HG02763 (cell line): ENCODE measurements at regions not wholly inside any gene's neighbourhood (a gene's known extent, or its start where the extent isn't known, plus 50 kb on each side); places are given as distances from the start of the nearest gene placed in this dataset.
A peak's percentile ranks its signal among the peaks of the same experiment; 100 is the strongest.
"Not testable (repeated sequence)": the region's sequence is repeated elsewhere in the genome, so short reads cannot be mapped to it uniquely, and the experiment has no call there.

Experiments
- ATAC-seq: cut with Tn5 transposase; IDR thresholded peaks from one replicate; pipeline ENCODE4 v1.9.1; 2021; ENCODE audit warnings: mild to moderate bottlenecking, moderate library complexity; ENCODE audit not compliant: unreplicated experiment

DNA sequence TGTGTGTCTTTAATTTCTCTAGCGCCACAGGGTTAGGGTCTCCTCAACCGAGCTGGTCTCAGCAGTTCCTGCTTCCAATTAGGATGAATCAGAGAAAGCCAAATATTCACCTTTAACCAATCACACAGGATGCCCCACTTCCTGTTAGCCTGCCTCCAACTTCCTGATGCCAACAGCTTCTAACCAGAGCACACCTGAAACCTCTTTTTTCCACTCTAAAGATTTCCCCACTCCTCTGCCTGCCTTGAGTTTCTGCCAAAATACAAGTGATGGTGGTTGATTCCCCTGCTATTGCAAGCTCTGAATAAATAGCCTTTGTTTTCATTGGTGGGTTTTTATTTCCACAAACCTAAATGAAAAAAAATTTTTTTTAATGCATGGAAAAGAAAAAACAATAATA, 144.7 kb upstream of the UST start:
- no peak for ATAC-seq

GRCh38 chr6:148608199-148608951, 138.5 kb upstream of the UST start:
- no peak for ATAC-seq

GRCh38 chr6:148611213-148611612, 135.6 kb upstream of the UST start:
- no peak for ATAC-seq

- ATAC-seq, result no peak
These were observed 134.8 kb upstream of the UST start for GRCh38 chr6:148612043-148612442.

- ATAC-seq, result no peak
These were observed 132.2 kb upstream of the UST start for GRCh38 chr6:148614602-148615001.

- ATAC-seq, result no peak
These were observed 130.0 kb upstream of the UST start for GRCh38 chr6:148616841-148617240.

DNA sequence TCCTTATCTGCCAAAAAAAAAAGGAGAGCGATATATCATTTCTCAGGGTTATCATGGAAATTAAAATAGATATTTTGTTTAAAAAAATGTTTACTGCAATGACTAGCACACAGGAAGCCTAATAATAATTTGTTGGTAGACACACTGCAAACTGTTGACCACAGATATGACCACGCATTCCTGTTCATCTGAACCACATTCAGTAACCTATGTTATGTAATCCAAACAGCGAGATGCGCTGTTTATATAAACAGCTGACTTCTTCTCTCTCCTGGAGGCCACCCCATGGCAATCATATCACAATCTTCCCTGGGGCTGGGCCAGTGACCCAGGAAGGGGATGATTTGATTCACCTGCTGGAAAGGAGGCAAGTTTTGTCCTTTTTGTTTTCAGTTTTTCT, 129.3 kb upstream of the UST start:
- no peak for ATAC-seq

GRCh38 chr6:148619891-148620290, 126.9 kb upstream of the UST start:
- no peak for ATAC-seq

- peak; percentile 60 for ATAC-seq
These were observed 126.1 kb upstream of the UST start for GRCh38 chr6:148620579-148621298.

DNA sequence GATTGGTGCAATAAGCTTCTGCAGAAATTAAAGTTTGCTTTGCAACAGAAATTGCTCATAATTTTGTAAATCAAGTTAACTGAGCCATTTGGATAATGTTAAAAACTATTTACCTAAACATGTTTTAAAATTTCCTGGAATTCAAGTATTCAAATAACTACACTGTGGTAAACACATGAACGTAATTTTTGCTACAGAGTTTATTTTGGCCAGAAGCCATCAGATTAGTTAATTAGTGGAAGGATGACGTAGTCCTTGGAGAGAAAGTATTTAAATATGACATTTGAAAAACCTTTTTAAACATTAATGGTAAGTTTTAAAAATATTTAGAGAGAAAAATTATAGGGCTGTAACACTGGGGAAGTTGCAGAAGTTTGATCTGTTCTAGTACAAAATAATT, 121.2 kb upstream of the UST start:
- ATAC-seq, result no peak

DNA sequence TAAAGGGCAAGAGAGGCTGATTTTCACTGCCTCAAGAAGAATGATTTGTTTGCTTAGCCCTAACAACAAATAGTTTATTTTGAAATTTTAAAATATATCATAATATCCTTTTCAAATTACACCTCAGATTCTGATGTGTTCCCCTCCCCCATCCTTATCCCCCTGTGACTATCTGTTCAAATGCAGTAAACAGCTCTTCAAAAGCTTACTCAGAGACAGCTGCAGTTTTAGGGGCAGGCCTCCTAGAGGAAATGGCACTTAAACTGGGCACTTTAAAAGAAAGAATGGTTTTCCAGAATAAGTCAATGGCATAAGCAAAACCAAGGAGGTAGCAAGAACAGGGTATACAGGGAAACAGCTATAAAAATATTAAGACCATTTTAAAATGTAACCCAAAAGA, 118.6 kb upstream of the UST start:
- ATAC-seq, result no peak

- no peak for ATAC-seq
These were observed 117.6 kb upstream of the UST start for GRCh38 chr6:148629181-148629580.

DNA sequence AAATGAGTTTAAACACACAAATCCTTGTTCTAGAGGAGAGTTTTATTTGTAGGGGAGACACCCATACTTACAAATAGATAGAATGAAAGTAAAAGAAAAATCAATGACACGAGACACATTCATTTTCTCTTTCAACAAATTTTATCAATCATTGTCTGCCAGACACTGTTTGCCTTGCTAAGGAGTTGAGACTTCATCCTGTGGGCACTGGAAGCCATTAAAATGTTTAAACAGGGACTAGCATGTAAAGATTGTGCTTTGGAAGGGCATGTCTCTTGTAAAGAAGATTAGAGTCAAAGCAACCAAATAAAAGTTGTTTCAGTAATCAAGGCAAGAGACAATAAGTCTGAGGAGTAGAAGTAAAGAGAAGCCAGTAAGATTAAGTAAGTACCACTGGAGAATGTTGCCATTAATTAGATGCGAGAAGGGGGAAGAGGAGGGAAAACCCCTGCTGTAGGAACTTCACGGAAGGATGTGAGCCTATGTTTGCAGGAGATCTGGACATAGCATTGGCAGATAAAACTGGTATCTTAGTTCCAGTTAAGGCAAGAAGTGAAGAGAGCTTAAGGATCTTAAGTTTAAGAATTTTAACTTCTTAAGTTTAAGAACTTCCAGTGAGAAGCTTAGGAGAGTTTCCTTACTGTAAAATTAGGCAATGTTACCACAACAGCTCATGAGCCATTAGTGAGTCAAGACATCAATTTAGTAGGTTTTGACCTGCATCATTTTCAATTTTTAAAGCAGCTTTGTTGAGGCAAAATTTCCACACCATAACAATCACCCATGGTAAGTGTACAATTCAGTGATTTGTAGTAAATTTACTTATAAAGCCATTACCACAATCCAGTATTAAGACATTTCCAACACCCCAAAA, 117.0 kb upstream of the UST start:
- ATAC-seq, result no peak

- ATAC-seq, result no peak
These were observed 111.6 kb upstream of the UST start for GRCh38 chr6:148635070-148635743.

DNA sequence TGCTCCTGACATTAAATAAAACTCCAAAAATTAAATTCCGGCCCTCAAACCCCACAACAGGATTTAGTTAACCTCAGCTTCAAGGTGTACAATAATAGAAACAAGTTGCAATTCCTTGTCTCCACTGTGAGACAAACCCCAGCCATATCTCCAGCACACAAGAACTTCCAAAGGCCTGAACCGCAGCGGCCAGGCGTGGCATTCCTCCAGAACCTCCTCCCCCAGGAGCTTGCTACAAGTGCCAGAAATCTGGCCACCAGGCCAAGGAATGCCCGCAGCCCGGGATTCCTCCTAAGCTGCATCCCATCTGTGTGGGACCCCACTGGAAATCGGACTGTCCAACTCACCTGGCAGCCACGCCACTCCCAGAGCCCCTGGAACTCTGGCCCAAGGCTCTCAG, 105.0 kb upstream of the UST start:
- not testable (repeated sequence) for ATAC-seq

- ATAC-seq, result not testable (repeated sequence)
These were observed 103.6 kb upstream of the UST start for GRCh38 chr6:148643208-148643607.

DNA sequence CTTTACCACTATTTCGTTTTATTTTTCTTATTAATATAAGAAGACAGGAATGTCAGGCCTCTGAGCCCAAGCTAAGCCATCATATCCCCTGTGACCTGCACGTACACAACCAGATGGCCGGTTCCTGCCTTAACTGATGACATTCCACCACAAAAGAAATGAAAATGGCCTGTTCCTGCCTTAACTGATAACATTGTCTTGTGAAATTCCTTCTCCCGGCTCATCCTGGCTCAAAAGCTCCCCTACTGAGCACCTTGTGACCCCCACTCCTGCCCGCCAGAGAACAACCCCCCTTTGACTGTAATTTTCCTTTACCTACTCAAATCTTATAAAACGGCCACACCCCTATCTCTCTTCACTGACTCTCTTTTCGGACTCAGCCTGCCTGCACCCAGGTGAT, 101.8 kb upstream of the UST start:
- ATAC-seq, result not testable (repeated sequence)

- no peak for ATAC-seq
These were observed 97.9 kb upstream of the UST start for GRCh38 chr6:148648754-148649453.

- no peak for ATAC-seq
These were observed 97.3 kb upstream of the UST start for GRCh38 chr6:148649454-148649963.

- ATAC-seq, result no peak
These were observed 95.8 kb upstream of the UST start for GRCh38 chr6:148650941-148651505.
